ENCODE measurements at regions not wholly inside any gene's neighbourhood (a gene's known extent, or its start where the extent isn't known, plus 50 kb on each side); places are given as distances from the start of the nearest gene placed in this dataset.

DNA sequence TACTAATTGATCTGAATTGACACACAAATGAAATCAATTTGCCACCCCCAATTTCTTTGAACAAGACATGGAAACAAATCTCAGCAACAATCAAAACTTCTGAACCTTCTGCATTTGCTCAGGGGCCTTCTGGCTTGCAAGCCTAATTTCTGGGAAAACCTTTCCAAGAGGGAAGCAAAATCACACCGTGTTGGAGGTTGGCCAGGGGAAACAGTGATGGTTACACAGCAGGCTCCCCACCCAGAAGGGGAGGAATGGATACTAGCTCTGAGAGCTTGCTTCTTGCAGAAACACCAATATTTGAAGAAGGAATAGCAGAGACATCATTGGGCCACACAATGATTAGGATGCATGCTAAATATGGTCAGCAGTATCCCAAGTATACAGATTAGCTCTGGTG, 488.6 kb upstream of the TRPC7 start:
- TF ChIP-seq, protein P1, sequence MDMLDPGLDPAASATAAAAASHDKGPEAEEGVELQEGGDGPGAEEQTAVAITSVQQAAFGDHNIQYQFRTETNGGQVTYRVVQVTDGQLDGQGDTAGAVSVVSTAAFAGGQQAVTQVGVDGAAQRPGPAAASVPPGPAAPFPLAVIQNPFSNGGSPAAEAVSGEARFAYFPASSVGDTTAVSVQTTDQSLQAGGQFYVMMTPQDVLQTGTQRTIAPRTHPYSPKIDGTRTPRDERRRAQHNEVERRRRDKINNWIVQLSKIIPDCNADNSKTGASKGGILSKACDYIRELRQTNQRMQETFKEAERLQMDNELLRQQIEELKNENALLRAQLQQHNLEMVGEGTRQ (IDR thresholded peaks at IDR 0.05; ENCODE audit: low read length), result no peak
- no peak for TF ChIP-seq CEBPB (IDR thresholded peaks at IDR 0.05; ENCODE audit: low read depth, low read length)
- TF ChIP-seq, protein P2, sequence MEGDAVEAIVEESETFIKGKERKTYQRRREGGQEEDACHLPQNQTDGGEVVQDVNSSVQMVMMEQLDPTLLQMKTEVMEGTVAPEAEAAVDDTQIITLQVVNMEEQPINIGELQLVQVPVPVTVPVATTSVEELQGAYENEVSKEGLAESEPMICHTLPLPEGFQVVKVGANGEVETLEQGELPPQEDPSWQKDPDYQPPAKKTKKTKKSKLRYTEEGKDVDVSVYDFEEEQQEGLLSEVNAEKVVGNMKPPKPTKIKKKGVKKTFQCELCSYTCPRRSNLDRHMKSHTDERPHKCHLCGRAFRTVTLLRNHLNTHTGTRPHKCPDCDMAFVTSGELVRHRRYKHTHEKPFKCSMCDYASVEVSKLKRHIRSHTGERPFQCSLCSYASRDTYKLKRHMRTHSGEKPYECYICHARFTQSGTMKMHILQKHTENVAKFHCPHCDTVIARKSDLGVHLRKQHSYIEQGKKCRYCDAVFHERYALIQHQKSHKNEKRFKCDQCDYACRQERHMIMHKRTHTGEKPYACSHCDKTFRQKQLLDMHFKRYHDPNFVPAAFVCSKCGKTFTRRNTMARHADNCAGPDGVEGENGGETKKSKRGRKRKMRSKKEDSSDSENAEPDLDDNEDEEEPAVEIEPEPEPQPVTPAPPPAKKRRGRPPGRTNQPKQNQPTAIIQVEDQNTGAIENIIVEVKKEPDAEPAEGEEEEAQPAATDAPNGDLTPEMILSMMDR (IDR thresholded peaks at IDR 0.05; ENCODE audit: control extremely low read depth in 1 of 3, insufficient read depth in 1 of 3, low read depth in 1 of 3, low read length in 3 of 3), result no peak
- no peak for TF ChIP-seq RAD21 (IDR thresholded peaks at IDR 0.05 in 1 of 2, conservative IDR thresholded peaks at IDR 0.05 in 1 of 2; ENCODE audit: low read depth in 2 of 2, low read length in 2 of 2)
- TF ChIP-seq SRF (IDR thresholded peaks at IDR 0.05; ENCODE audit: low read depth, low read length), result no peak
- no peak for TF ChIP-seq CHD2 (IDR thresholded peaks at IDR 0.05; ENCODE audit: low read length)
- no peak for TF ChIP-seq SIX5 (IDR thresholded peaks at IDR 0.05; ENCODE audit: low read depth, low read length)
- TF ChIP-seq RFX5 (IDR thresholded peaks at IDR 0.05; ENCODE audit: borderline replicate concordance, low read depth, low read length), result no peak
- TF ChIP-seq, protein P3, sequence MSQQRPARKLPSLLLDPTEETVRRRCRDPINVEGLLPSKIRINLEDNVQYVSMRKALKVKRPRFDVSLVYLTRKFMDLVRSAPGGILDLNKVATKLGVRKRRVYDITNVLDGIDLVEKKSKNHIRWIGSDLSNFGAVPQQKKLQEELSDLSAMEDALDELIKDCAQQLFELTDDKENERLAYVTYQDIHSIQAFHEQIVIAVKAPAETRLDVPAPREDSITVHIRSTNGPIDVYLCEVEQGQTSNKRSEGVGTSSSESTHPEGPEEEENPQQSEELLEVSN (IDR thresholded peaks at IDR 0.05), result no peak
- TF ChIP-seq GABPA (IDR thresholded peaks at IDR 0.05; ENCODE audit: borderline replicate concordance, insufficient read depth, low read length), result no peak

Data from H1 (cell line).